ENCODE measurements at regions not wholly inside any gene's neighbourhood (a gene's known extent, or its start where the extent isn't known, plus 50 kb on each side); places are given as distances from the start of the nearest gene placed in this dataset.

DNA sequence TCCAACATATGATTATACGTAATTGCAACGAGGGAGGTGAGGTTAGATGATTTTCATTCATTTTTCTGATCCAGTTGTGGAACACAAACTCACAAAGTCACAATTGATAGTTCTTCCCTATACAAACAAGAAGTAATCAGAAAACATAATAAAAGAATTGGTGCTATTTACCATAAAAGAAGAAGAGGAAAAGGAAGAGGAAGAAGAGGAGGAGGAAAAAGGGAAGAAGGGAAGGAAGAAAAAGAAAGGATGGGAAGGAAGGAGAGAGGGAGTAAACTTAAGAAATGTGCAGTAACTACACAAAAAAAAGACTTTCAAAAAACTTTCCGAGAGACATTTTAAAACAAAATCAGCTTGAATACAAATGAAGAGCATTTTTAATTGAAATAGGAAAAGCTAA lies 65.0 kb downstream of the CCDC71L start:
- Histone ChIP-seq H3K9me3 (ENCODE audit: control insufficient read depth, insufficient read depth, low read length) (no peaks in the 10 kb centered on the region), H3K4me3 (ENCODE audit: low read length) (no peak overlapping the region), H3K4me1 (ENCODE audit: control insufficient read depth, insufficient read depth, low read length) (no peaks in the 10 kb centered on the region), H3K36me3 (ENCODE audit: control insufficient read depth, insufficient read depth, low read length) (no peaks in the 10 kb centered on the region), H3K27ac (ENCODE audit: low read length) (no peak overlapping the region), H3K27me3 (ENCODE audit: control insufficient read depth, insufficient read depth, low read length) (no peaks in the 10 kb centered on the region)
- no peak for DNase-seq (ENCODE audit: low read depth, low spot score)
- no CpG with 5 or more reads among the region's 3 CpGs for WGBS (ENCODE audit: insufficient coverage, insufficient read length)

DNA sequence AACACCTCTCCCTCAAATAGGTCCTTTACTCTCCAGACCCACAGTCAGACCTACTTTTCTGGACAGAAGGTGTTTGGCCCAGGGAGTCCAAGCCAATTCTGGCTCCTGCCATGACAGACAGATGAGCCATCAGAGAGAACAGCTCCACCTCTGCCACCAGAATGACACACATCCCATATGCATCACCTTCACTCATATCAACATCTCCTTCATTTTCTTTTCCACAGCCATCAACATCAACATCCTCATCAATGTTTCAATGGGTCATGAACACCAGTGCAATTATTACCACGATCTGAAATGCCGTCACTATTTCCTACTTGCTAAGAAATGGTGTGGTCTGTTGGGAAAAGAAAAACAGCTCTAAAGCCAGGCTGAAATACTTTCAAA lies 67.9 kb downstream of the CCDC71L start:
- Histone ChIP-seq H3K4me1 (ENCODE audit: control insufficient read depth, insufficient read depth, low read length) (no peaks in the 10 kb centered on the region), H3K9me3 (ENCODE audit: control insufficient read depth, insufficient read depth, low read length) (no peaks in the 10 kb centered on the region), H3K4me3 (ENCODE audit: low read length) (no peak overlapping the region), H3K27ac (ENCODE audit: low read length) (no peak overlapping the region), H3K27me3 (ENCODE audit: control insufficient read depth, insufficient read depth, low read length) (no peaks in the 10 kb centered on the region), H3K36me3 (ENCODE audit: control insufficient read depth, insufficient read depth, low read length) (no peaks in the 10 kb centered on the region)
- DNase-seq (ENCODE audit: low read depth, low spot score), result no peak
- no CpG with 5 or more reads among the region's 2 CpGs for WGBS (ENCODE audit: insufficient coverage, insufficient read length)

DNA sequence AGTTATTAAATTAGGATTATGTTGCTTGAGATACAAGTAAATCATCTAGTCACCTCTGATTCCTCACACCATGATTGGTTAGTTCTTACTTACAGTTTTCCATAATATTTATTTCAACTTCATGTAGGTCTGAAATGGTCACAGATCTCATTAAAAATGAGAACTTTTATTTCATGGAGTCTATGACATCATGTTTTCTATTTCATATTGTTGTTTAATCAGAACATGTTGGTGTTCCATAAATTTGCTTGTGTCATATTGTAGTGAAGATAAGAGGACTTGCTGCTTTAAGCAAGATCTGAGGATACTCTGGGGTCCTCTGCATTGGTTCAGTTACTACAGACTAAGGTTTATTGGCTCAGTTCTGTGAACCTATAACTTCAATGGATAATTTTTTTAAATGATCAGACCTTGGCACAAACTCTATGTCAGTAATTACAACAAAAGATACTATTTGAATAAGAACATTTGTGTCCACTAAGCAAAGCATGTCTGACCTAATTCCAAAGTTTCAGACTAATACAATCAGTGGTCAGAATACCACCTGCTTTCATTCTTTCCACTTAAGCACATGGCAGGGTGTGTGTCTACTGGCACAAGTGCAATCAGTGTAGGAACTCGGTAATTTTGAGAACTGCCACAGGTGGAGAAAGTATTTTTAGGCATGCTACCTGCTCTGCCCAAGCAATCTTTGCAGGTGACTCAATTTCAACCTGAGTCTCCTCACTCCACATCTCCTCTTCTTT lies 68.5 kb downstream of the CCDC71L start:
- no peak overlapping the region for H3K4me3 ChIP-seq (ENCODE audit: low read length)
- H3K9me3 ChIP-seq (ENCODE audit: control insufficient read depth, insufficient read depth, low read length), result no peaks in the 10 kb centered on the region
- no peak for DNase-seq (ENCODE audit: low read depth, low spot score)
- no peaks in the 10 kb centered on the region for H3K4me1 ChIP-seq (ENCODE audit: control insufficient read depth, insufficient read depth, low read length)
- no CpG with 5 or more reads among the region's 1 CpG for WGBS (ENCODE audit: insufficient coverage, insufficient read length)
- no peaks in the 10 kb centered on the region for H3K36me3 ChIP-seq (ENCODE audit: control insufficient read depth, insufficient read depth, low read length)
- no peaks in the 10 kb centered on the region for H3K27me3 ChIP-seq (ENCODE audit: control insufficient read depth, insufficient read depth, low read length)
- H3K27ac ChIP-seq (ENCODE audit: low read length), result no peak overlapping the region

DNA sequence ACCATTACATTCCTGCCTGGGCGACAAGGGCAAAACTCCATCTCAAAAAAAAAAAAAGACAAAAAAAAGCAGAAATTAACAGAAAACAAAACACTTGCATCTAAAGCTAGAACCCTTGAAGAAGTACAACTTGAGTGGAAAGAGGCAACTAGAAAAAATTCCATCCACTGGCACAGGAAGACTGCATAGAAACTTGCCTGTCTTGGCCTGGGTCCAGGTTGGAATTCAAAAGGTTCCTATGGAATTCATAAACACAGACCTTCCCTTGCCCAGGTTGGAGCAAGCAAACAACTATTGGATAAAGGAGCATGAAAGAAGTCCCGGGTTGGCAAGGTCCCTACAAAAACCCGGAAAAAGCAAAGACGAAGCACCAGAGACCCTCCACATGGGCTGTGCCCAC lies 69.8 kb downstream of the CCDC71L start:
- H3K27me3 ChIP-seq (ENCODE audit: control insufficient read depth, insufficient read depth, low read length), result no peaks in the 10 kb centered on the region
- no peak for DNase-seq (ENCODE audit: low read depth, low spot score)
- no peaks in the 10 kb centered on the region for H3K9me3 ChIP-seq (ENCODE audit: control insufficient read depth, insufficient read depth, low read length)
- WGBS (ENCODE audit: insufficient coverage, insufficient read length), result no CpG with 5 or more reads among the region's 4 CpGs
- no peak overlapping the region for H3K4me3 ChIP-seq (ENCODE audit: low read length)
- no peak overlapping the region for H3K27ac ChIP-seq (ENCODE audit: low read length)
- H3K4me1 ChIP-seq (ENCODE audit: control insufficient read depth, insufficient read depth, low read length), result no peaks in the 10 kb centered on the region
- no peaks in the 10 kb centered on the region for H3K36me3 ChIP-seq (ENCODE audit: control insufficient read depth, insufficient read depth, low read length)

DNA sequence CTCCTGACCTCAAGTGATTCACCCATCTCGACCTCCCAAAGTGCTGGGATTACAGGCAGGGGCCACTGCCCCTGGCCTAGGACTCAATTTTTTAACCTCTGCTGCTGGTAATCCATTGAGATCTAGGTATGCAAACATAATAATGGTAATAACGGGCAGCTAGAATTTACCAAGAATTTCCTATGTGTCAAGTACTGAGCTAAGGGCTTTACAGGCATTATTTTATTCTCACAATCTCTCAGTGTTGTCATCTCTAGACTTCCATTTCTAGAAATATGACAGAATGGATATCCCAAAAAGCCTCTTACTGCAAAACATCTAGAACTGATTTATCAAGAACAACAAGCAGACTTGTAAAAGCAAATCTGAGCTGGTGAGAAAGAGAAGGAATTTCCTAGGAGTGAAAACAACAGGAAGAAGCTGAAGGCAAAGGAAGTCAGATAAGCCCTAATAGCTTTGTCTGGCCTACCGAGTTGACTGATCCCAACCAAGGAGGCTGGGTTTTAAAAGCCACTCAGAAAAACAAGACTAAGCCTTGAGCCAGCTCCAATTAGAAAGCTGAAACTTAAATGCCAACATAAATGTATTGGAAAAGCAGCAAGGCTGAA lies 70.6 kb downstream of the CCDC71L start:
- Histone ChIP-seq H3K4me3 (ENCODE audit: low read length) (no peak overlapping the region), H3K36me3 (ENCODE audit: control insufficient read depth, insufficient read depth, low read length) (no peaks in the 10 kb centered on the region), H3K27me3 (ENCODE audit: control insufficient read depth, insufficient read depth, low read length) (no peaks in the 10 kb centered on the region), H3K4me1 (ENCODE audit: control insufficient read depth, insufficient read depth, low read length) (no peaks in the 10 kb centered on the region), H3K27ac (ENCODE audit: low read length) (no peak overlapping the region), H3K9me3 (ENCODE audit: control insufficient read depth, insufficient read depth, low read length) (no peaks in the 10 kb centered on the region)
- no CpG with 5 or more reads among the region's 3 CpGs for WGBS (ENCODE audit: insufficient coverage, insufficient read length)
- DNase-seq (ENCODE audit: low read depth, low spot score), result no peak

DNA sequence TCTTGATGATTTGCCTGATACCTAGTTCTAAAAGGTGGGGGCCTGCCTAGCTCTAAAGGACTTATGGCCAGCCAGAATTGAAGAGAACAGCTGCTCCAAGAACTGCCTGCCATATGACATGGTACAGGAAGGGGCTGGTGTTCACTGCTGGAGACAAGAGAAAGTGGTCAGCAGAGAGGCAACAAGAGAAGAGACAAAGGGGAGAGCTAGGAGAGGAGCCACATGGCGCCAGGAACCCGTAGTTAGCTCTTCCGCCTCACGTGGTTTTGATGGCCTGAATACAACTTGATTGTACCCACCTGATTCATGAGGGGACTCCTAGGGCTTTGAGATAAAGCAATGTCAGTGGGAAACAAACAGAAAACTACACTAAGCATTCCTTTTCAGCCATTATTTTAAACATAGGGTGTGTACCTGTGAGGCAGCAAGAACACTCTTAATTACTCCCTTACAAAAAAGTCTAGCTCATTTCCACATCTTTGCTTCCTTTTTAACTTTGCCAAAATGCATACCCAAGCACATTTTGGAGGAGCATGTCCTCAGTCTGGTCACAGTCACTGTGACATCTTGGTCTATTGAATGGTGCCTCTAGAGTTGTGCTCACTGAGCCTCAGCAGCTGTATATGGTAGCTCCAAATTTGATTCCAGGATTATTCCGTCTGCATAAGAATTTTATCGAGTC lies 71.6 kb downstream of the CCDC71L start:
- Histone ChIP-seq H3K36me3 (ENCODE audit: control insufficient read depth, insufficient read depth, low read length) (no peaks in the 10 kb centered on the region), H3K27me3 (ENCODE audit: control insufficient read depth, insufficient read depth, low read length) (no peaks in the 10 kb centered on the region), H3K27ac (ENCODE audit: low read length) (no peak overlapping the region), H3K9me3 (ENCODE audit: control insufficient read depth, insufficient read depth, low read length) (no peaks in the 10 kb centered on the region), H3K4me1 (ENCODE audit: control insufficient read depth, insufficient read depth, low read length) (no peaks in the 10 kb centered on the region), H3K4me3 (ENCODE audit: low read length) (no peak overlapping the region)
- DNase-seq (ENCODE audit: low read depth, low spot score), result no peak
- no CpG with 5 or more reads among the region's 6 CpGs for WGBS (ENCODE audit: insufficient coverage, insufficient read length)

DNA sequence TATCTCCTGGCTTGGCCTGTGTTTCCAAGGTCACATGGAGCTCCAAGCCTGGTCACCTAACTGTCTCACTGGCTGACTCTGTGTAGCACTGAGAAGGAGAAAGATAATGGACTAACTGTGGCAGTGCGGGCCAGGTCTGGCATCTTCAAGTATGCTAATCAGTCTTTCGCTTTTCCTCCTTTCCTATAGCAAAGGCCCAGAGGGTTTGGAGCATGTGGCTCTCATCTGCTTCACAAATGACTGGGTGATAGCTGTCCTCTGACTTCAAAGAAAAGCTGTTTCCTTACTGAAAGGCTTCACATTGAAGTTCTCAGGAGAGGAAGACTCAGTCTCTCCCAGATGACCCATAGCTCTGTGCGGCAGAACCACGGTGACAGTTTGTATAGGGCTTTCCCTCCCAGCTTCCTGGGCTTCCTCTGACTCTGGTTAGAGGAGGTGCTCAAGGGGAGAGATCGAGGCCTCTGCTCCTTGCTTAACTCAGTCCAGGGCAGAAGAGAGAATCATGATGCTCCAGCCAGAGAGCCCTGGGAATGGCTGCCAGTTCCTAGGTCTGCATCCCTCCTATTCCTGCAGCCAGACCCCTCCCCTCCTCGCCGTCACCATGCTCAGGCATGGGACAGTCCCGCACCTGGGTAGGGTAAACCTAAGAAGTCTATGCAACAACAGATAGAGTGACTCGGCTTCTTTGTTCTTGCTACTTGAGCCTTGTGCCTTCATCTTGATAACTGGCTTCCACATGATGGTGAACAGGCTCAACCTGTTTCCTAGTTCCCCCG lies 72.3 kb downstream of the CCDC71L start:
- Histone ChIP-seq H3K9me3 (ENCODE audit: control insufficient read depth, insufficient read depth, low read length) (no peaks in the 10 kb centered on the region), H3K4me3 (ENCODE audit: low read length) (no peak overlapping the region), H3K27ac (ENCODE audit: low read length) (no peak overlapping the region), H3K4me1 (ENCODE audit: control insufficient read depth, insufficient read depth, low read length) (no peaks in the 10 kb centered on the region), H3K27me3 (ENCODE audit: control insufficient read depth, insufficient read depth, low read length) (no peaks in the 10 kb centered on the region), H3K36me3 (ENCODE audit: control insufficient read depth, insufficient read depth, low read length) (no peaks in the 10 kb centered on the region)
- no peak for DNase-seq (ENCODE audit: low read depth, low spot score)
- no CpG with 5 or more reads among the region's 10 CpGs for WGBS (ENCODE audit: insufficient coverage, insufficient read length)

DNA sequence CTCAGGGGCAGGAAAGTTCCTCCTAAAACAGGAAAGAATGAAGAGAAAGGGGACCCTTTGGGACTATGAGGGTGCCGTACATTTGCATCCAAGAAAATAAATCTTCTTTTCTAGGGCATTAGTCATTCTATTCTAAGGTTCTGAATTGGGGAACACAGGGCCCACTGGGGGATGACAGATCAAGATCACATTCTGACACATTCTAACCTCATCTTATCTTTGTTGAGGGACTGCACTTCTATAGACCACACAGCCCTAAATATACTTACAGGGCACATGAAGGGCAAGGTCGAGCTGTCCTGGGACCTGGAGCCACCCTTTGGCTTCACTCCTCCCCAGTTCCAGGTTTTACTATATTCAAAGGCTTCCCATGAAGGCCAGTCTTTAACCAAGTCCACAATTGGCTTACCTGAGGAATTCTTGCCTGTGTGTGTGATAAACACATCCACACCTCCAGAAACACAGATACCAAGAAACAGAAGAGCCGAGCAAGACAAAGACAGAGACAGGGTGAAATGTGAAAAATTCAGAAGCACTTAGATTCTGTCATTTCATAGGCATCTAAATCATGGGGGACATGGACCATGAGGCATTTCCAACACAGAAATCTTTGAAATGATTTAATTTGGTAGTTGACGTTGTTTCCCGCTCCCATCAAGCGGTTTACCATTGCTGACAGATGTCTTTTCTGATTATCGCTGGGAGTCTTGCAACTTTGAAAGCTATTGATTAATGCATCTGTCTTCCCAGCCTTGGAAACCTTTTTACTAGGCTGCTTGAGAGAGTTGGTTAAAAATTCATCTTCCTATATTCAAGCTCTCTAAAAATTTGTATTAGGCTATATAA lies 75.8 kb downstream of the CCDC71L start:
- Histone ChIP-seq H3K36me3 (ENCODE audit: control insufficient read depth, insufficient read depth, low read length) (no peaks in the 10 kb centered on the region), H3K4me1 (ENCODE audit: control insufficient read depth, insufficient read depth, low read length) (no peaks in the 10 kb centered on the region), H3K4me3 (ENCODE audit: low read length) (no peak overlapping the region), H3K27me3 (ENCODE audit: control insufficient read depth, insufficient read depth, low read length) (no peaks in the 10 kb centered on the region), H3K27ac (ENCODE audit: low read length) (no peak overlapping the region), H3K9me3 (ENCODE audit: control insufficient read depth, insufficient read depth, low read length) (no peaks in the 10 kb centered on the region)
- WGBS (ENCODE audit: insufficient coverage, insufficient read length), result no CpG with 5 or more reads among the region's 7 CpGs
- DNase-seq (ENCODE audit: low read depth, low spot score), result no peak

DNA sequence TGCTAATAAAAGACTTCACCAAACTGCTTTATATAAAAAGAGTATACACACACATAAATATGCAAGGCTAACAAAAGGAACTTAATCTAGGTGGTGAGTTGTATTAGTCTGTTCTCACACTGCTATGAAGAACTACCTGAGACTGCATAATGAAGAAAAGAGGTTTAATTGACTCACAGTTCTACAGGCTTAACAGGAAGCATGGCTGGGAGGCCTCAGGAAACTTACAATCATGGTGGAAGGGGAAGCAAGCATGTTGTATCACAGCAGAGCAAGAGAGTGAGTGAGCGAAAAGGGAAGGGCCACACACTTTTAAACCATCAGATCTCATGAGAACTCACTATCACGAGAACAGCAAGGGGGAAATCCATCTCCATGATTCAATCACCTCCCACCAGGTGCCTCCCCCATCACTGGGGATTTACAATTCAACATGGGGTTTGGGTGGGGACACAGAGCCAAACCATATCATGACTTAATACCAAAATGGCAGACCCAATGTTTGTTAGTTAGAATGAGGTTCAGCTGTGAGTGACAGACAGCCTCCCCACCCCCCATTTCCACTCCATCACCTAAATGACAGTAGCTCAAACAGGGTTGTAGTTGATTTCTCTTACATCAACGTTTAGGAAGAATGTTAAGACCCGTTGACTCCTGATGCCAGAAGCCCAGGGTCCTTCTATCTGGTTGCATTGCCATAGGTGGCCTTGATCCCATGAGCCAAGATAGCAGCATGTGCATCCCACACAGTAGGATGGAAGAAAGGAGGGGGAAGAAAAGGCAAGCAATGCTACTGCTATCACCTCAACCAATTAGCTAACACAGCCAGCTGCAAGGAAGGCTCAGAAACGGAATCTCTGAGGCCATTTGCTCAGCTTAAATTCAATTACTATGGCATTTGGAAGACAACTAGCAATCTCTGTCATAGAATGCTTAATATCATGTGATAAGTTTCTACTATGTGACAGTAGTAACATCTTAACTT lies 77.0 kb downstream of the CCDC71L start:
- Histone ChIP-seq H3K27me3 (ENCODE audit: control insufficient read depth, insufficient read depth, low read length) (no peaks in the 10 kb centered on the region), H3K9me3 (ENCODE audit: control insufficient read depth, insufficient read depth, low read length) (no peaks in the 10 kb centered on the region), H3K27ac (ENCODE audit: low read length) (no peak overlapping the region), H3K36me3 (ENCODE audit: control insufficient read depth, insufficient read depth, low read length) (no peaks in the 10 kb centered on the region), H3K4me3 (ENCODE audit: low read length) (no peak overlapping the region), H3K4me1 (ENCODE audit: control insufficient read depth, insufficient read depth, low read length) (no peaks in the 10 kb centered on the region)
- DNase-seq (ENCODE audit: low read depth, low spot score), result no peak
- no CpG with 5 or more reads among the region's 5 CpGs for WGBS (ENCODE audit: insufficient coverage, insufficient read length)

All from iPS DF 6.9 (cell line).